HG02870 (cell line): ENCODE measurements at regions not wholly inside any gene's neighbourhood (a gene's known extent, or its start where the extent isn't known, plus 50 kb on each side); places are given as distances from the start of the nearest gene placed in this dataset.
"Not testable (repeated sequence)": the region's sequence is repeated elsewhere in the genome, so short reads cannot be mapped to it uniquely, and the experiment has no call there.

ENCODE experiments used
- ATAC-seq: cut with Tn5 transposase; IDR thresholded peaks from one replicate; pipeline ENCODE4 v1.9.1; 2021; ENCODE audit warnings: mild to moderate bottlenecking, moderate library complexity; ENCODE audit not compliant: unreplicated experiment

- ATAC-seq, result no peak
Observed at GRCh38 chr5:60141119-60141518, 247.6 kb upstream of the PDE4D start.

GRCh38 chr5:60136841-60137240, 243.3 kb upstream of the PDE4D start:
- no peak for ATAC-seq

DNA sequence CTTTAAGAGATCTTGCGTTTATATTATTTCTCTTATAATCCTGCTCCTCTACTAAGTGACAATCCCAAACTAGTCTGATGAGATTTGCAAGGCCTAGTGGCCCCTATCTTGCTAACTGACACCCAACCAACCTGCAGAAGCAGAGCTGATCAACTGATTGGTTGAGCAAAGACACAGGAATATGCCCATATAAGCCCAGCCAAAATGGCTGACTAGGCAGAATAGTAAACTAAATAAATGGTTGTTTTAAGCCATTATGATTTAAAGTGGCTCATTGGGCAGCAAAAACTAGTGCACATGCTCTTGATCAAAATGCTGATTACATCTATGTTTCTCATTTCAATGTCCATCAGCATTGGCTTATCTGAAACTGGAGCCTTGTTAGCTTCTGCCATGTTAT, 238.0 kb upstream of the PDE4D start:
- ATAC-seq, result no peak

DNA sequence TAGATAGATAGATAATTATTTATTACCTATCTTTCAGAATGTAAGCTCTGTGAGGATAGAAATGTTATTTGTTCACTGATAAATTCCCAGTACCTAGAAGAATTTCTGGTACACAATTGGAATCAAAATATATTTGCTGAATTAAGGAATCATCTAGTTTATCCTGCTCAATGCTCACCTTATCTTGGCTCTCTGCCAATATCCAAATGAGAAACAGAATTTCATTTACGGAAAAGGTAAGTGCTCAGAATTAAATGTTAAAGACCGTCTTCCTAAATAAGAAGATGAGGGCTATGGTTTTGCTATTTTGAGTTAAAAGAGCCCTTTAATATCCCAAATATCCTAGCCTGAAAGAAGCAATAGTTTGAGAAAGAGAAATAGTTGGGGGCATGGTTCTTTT, 232.1 kb upstream of the PDE4D start:
- ATAC-seq, result no peak

DNA sequence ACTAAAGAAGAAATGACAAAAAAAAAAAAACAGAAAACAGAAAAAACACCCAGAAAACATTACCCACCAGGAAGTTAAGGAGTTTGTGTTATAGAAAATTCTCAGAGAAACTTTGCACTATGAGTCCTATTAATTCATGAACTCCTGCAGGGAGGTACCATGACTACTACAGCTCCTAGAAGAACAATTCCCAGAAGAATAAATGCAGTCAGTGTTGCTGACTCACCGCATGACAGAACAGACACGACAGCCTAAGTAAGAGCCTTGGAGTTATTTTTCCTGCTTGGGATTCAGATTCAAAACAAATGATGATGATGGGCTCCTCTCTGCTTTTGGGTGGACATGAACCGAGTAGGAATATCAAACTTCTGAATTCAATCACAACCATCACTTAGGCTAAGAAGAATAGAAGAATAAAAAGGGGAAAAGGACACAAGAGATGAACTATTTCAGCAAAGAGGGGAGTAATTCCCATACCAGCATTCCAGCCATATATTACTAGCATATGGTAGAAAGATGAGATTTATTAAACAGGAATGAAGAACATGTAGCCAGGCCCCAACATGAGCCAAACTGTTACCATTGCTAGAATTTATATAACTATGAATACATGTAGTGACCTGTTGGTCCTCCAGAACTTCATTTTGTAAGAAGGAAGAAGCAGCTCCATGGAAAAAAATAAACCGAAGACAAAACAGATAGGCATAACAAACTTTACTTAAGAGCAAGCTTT, 209.6 kb upstream of the PDE4D start:
- ATAC-seq, result no peak

- ATAC-seq, result no peak
Observed at GRCh38 chr5:60101573-60101972, 208.0 kb upstream of the PDE4D start.

DNA sequence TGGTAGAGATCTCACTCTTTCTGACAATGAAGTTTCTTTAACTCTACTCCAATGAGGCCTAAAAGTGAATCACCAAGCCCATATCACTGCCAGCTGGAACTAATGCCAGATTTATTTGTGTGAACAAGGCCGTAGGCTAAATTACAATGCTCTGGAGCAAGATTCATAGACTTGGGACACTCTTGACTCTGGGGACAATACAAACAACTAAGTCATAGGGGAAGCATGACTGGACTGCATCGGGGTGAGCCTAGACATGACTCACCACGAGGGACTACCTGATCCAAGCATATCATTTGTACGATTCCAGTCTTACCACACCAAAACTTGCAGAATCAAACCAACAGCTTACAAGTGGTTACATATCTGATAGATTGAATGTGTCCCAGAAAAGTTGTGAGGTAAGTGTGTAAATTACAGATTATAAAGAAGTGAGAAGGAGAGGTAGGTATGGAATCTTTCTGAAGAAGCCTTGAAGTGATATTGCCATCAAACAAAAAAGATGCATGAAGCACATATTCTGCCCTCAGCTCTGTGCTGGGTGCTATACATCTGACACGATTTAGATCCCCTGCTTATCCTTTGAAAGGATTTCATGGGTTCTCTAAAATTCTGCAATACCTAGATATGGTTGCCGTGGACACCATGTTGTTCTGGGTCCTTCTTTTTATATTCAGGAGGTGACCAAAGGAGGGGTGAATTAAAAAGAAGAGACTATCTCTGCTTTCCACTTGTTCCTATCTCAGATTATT, 199.3 kb upstream of the PDE4D start:
- no peak for ATAC-seq

GRCh38 chr5:60086583-60086982, 193.1 kb upstream of the PDE4D start:
- ATAC-seq, result no peak

- ATAC-seq, result no peak
Observed at GRCh38 chr5:60084226-60084625, 190.7 kb upstream of the PDE4D start.

- ATAC-seq, result no peak
Observed at GRCh38 chr5:60077292-60077691, 183.8 kb upstream of the PDE4D start.

DNA sequence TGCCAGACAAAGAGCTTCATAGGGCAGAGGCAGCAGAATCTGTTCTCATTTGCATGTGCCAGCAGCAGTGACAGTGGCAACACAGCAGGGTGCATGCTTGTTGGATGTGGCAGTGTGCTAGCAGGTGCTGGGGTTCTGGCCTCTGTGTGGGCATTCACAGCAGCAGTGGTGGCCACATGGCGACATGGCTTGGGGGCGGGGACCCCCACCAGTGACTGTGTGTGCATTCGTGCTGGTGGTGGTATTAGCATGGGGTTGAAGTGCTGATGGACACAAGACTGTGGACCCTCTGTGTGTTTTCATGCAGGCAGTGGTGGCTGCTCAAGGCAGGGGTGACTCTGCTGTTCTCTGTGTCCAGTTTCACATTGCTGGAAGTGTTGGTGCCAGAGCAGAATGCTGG, 183.2 kb upstream of the PDE4D start:
- no peak for ATAC-seq

DNA sequence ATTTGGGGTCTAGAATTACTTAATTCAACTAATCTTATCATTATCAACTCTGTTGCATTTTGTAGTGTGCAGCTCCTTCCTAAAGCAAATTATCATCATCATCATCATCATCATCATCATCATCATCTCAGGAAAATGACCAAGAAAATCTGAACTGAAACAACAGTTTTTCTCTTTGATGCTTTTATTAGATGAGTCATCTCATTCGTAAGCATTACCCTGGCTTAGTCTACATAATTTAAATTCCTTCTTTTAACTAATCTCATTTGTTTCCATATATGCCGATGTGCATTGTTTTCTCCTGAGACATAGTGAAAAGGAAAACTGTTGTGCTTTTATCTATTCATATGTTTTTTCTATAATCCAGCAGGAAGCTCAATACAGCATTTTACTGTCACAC, 173.0 kb upstream of the PDE4D start:
- no peak for ATAC-seq

GRCh38 chr5:60060389-60060788, 166.9 kb upstream of the PDE4D start:
- no peak for ATAC-seq

DNA sequence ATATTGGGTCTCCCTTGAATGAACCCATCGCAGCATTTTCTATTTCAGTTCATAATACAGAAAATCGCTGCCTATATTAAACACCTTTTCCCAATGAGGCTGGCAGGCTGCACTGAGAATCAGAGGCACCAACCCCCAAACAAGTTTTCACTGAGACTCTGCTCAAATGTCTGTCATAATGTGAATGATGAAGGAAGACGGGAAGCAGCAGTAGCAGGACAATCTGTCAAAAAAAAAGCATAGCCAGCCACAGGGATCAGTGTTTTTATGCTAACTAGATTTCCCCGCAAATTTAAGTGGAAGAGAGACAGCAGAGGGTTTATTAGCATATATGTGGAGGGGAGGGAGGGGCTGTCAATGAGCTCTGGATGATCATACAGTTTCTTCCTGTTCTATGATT, 162.7 kb upstream of the PDE4D start:
- no peak for ATAC-seq

DNA sequence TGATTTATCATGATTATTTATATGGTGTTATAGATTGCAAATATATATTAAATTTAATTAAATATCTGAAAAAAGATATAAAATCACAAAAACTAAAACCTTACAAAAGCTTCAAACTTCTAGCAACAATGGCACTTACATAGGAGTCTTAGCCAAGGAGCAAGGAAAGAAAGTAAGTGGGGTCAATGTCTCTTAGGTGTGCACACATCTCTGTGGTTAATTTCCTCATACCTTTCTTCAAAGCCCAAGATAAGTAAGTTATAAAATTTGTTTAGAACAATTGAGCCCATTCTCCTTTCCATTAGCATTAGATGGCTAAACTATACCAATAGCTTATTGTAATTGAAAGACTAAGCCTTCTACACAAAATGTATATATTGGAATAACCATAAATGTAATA, 161.6 kb upstream of the PDE4D start:
- no peak for ATAC-seq

- ATAC-seq, result not testable (repeated sequence)
Observed at GRCh38 chr5:60041996-60042664, 148.6 kb upstream of the PDE4D start.

GRCh38 chr5:60041508-60041907, 148.0 kb upstream of the PDE4D start:
- not testable (repeated sequence) for ATAC-seq

GRCh38 chr5:60036192-60036938, 142.8 kb upstream of the PDE4D start:
- ATAC-seq, result no peak

- ATAC-seq, result no peak
Observed at GRCh38 chr5:60026161-60026560, 132.6 kb upstream of the PDE4D start.

DNA sequence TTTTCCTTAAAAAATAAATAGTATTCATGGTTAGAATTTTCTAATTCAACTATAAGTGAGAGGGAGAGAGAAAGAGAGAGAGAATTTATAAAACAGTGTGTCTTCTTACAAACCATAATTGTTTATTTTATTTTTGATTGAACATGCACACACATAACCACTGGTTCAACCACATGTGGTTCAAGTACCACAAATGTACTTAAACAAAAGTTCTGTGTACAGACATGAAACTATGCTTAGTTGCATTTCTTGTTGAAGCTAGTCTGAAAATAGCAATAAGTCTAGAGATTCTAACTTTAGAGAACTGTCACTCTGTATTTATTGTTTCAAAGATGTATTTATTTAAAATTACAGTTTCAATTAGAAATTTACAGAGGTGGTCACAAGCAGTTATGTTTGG, 130.6 kb upstream of the PDE4D start:
- no peak for ATAC-seq

GRCh38 chr5:60023255-60023654, 129.7 kb upstream of the PDE4D start:
- no peak for ATAC-seq
